ENCODE measurements at regions not wholly inside any gene's neighbourhood (a gene's known extent, or its start where the extent isn't known, plus 50 kb on each side); places are given as distances from the start of the nearest gene placed in this dataset.
A peak's percentile ranks its signal among the peaks of the same experiment; 100 is the strongest.

DNA sequence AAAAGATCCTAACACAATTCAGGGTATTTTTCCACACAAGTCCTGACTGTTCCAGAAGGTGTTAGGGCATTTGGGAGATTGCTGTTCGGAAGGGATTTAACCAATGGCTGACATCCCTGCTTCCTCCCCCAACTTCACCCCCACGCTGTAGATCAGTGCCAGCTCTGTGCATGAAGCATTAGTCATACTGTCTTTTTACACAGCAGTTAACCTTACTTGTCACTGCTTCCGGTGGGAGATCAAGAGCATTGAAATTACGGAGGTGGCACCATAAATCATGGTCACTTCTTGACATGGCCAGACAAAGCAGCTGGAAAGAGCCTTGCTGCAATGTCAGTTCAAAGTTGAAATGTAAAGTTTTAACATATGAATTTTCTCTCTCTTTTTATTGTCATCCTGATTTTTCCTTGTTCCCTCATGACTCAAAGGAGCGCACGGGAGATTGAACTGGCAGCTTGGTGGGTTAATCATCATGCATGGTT, 70.2 kb downstream of the HRH4 start:
- no peak for DNase-seq

DNA sequence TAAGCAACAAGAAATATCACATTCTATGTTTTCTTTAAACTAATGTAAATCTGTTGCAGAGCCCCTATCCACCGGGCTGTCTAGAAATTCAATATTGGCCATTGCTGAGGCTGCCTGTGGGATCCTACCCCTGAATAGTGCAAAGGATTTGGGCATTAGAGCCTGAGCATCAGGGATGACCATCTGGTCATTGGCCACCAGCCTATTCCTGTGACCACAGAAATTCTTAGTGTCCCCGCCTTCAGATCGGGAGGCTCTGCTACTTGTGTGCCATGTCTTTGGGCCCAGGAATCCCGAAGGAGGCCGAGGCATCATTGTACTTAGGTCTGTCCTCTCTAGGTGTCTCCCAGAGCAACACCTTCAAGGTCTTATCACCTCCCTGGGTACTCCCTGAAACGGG, 73.8 kb downstream of the HRH4 start:
- DNase-seq = no peak

DNA sequence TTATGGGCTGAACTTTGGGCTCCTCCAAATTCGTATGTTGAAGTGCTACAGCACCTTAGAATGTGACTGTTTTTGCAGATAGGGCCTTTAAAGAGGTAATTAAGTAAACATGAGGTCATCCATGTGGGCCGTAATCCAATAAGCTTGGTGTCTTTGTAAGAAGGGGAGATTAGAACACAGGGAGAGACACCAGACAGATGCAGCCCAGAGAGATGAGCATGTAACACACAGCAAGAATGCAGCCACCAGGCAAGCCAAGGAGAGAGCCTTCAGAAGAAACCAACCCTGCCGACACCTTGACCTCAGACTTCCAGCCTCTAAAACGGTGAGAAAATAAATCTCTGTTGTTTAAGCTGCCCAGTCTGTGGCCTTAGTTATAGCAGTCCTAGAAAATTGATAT, 74.3 kb downstream of the HRH4 start:
- DNase-seq = peak; percentile 0

DNA sequence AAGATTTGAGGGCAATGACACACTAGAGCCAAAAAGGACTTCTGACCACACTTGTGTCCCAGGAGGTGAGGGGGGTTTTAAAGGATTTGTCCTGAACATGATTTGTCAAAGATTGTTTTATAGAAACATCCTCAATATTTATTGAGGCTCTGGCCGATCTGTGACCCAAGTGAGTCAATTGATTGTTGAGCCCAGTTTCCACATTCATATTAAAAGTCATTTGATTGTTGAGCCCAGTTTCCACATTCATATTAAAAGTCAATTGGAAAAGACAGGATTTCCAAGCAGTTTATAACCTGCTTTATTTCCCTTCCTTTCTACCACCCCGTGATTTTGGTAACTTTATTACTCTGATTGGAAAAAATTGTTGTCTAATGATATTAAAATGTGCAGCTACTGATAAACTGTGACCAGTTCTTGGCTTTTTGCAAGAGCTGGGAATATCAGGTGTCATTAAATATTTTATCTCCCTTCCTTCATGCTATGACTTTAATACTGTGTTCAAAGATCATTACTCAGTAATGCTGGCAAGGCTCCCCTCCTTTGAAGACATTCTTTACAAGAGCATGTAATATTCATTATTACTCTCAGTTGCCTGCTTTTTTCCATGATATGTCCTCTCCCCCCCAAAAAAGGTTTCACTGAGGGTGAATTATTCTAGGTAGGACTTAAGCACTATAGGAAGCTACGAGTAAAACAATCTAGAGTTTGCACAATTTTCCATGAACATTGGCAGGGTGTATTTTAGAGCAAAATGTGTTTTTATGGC, 75.3 kb downstream of the HRH4 start:
- no peak for DNase-seq

DNA sequence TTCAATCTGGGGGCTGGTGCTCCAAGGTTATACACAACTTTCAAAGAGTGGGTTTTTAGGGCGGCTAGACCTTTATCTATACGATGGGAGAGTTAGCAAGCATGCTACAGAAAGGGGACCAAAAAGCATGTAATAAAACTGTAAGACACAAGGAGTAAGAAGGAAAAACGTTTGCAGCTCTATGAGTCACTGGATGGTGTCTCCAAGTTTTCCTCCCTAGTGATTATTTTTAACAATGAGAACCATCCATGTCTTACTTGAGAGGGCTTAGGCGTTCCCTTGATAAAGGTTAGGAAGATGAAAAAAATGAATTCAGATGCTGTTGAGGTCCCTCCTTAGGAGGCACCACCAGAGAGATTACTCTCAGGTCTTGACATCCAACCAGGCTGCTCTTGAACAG, 75.9 kb downstream of the HRH4 start:
- DNase-seq = no peak

DNA sequence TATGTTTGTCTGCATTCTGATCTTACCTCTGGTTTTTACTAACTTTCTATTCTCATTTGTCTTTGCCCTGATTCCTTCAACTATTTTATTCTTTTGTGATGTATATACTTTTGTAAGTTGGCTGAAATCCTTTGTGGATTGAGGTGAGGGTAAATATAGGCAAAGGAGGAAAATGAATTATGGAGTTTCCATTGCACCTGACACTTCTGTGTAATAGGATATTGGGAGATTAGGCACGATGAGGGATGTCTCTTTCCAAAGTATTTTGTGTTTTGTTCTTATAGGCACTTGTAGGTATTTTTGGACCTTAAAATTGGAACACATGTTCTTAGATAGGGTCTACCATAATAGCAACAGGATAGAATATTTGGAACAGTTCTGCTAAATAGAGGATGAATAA, 76.4 kb downstream of the HRH4 start:
- DNase-seq = no peak

DNA sequence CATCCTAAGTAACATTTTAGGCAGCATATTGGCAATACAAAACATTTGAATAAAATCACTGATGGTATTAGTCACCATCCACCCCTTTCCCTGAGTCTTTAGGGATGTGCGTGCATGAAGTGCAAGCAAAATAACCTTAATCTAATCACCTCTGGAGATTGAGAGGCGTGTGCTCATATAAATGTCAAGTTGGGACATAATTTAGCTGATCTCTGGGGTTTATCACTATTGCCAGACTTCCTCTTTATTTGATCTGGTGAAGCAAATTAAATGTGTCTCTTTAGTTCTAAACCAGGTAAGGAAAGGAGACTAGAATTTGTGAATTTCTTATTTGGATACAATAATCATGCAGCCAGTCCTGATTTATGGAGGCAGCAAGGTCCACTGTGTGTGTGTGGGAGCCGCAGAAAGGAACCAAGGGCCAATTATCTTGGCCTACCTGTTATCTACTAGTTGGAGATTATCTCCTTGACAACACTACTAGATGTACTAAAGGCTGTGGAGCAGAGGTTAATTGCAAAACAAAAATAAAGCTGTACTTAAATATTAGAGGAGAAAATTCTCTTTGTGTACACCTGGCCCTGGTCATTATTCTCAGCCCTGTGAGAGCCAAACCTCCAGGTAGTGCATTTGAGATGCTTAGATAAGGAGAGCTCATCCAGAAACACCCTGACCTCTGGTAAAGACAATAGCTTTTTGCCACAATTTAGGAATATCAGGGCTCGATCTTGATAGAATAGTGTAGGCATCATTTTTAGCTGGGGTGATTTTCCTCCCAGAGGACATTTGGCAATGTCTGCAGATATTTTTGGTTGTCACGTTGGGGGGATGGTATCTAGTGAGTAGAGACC, 78.2 kb downstream of the HRH4 start:
- DNase-seq = no peak

DNA sequence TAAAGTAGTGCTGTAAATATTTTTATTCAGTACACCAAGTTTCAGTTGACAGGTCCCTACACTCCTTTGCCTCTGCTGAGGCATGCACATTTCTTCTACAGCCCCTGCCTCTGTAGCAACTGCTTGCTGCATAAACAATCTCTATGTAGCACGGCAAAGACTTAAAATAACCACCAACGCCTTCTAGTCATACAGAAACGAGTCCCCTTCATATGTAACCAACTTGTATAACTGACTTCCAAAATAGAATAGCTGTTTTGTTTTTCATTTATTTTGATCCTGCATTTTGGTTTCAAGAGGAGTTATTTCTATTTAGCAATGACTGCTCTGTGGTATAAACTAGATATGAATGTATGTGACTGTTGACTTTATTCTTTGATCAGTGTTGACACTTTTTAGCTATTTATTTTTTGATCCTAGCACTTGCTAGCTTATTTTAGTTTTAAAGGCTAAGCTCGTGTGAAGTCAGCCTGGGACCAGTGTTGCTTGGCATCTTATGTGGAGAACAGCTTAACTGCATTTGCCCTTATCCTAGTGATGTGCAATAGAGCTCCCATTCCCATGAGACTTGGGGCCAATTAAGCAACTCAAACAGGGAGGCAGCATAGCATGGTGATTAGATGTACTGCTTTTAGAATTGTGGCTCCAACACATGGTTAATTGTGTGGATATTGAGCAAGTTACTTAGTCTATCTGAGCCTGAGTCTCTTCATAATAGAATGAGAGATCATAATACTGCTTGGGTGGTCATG, 79.6 kb downstream of the HRH4 start:
- DNase-seq = no peak

DNA sequence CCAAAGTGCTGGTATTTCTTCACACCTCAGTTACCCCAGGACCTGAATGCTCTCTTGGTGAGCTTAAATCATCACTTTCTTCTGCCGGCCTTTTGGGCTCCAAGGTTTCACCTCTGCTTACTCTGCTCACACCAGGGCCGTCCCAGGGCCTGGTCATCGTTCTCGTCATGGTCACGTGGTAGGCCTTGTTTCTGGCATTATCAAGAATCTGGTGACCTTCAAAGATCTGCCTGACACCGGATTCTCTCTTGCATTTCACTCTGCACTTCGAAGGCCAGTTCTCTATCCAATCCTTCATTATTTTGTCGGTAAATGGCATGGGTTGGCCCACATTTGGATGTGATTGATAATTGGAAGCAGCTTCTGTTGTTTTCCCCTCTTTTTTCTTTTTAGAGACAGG, 80.5 kb downstream of the HRH4 start:
- DNase-seq = no peak

DNA sequence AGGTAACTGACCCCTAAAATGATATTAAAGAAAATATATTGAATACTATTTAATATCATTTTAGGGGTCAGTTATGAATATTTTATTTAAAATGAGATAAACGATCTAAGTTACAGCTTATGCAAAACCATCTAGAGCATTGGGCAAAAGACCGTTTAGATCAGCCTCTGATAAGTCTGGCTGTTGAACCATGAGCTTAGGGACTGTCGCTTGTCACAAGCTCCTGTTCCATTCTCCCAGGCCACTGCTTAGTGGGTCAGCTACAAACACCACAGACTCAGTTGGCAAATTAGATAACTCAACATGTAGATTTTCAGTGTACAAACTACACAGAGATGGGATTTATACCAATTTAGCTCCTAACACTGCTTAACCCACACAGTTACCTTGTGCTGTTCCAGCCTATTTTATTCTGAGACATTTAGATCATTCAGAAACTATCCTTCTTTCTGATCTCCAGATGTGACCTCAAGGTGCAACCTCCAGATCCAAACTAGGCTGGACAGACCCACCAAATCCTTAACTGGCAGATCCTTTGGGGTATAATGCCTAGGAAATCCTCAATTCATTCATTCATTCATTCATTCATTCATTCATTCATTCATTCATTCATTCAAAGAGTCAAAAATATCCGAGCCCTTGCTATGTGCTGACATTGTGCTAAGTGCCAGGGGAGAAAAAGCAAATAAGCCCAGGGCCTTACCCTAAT, 82.8 kb downstream of the HRH4 start:
- no peak for DNase-seq

DNA sequence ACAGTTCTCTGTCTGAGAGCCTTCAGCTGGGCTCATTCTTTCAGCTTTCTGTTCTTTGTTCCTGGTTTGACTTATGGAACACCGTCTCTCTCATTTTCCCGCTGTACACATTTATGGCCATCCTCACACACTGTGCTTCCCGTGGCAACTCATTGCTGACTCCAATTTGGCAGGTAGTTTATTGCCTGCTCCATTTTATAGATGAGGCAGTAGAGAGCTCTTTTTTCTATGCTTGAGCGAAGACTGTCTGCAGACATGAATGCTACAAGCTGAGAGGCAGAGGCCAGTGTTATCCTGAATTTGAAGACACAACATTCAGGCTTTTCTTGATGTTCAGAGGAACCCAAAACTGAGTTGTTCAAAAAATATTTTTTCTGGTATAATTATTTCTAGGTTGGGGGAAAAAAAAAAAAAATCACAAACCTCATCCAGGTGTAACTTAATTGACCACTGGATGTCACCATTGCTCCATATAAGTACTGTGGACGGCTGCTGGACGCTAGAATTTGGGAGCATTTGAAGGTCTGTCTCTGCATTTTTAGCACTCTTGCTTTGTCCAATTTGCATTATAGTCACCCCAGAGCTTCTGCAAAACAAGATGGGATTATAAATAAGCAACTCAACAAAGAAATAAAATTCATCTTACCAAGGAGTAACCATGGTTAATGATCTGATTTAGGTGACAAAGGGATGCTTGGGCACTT, 83.5 kb downstream of the HRH4 start:
- DNase-seq = peak; percentile 12

DNA sequence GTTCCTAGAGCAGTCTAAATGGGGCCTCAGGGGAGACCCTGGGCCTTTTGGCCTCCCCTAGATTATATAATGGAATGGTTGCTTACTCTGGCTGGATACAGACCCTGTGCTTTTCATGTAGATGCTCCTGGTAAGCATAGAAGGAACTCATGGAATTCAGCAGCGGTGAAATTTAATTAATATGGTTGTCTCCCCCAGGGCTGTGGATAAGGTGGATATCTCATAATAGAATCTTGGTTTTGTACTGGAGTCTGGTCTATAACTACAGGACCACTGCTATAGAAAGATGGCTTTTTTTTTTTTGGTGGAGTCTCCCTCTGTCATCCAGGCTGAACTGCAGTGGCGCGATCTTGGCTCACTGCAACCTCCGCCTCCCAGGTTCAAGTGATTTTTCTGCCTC, 84.5 kb downstream of the HRH4 start:
- no peak for DNase-seq

DNA sequence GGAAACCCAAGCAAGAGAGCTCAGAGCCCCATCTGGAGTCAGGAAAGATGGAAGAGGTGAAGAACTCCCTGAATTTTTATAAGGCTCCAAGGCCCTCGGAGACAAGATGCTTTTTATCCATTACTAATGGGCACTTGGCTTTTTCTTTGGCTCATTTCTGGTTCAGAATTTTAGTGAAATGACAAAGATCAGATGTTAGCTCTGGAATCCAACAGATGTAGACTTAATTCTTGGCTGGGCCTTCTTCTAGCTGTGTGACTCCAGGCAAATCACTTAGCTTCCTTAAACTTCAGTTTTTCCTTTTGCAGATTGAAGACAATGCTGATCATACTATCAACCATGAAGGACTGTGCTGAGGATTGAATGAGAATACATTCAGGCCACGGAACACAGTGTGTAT, 85.2 kb downstream of the HRH4 start:
- DNase-seq = no peak

DNA sequence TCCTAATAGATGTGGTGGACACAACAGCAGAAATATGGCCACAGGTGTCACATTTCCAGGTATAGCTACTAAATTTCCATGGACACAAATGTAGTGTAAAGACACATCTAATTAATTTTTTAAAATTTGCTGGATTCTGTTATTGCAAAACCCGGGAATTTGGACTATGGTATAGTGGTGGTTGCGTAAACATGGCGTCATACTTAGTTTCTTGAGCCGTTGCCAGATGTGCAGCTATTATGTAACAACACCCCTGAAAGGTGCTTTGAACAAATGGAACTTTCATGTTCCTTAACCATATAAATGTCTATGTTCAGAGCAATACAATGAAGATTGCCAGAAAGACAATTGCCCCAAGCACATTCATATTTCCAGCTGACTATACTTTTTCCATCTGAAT, 85.9 kb downstream of the HRH4 start:
- no peak for DNase-seq

DNA sequence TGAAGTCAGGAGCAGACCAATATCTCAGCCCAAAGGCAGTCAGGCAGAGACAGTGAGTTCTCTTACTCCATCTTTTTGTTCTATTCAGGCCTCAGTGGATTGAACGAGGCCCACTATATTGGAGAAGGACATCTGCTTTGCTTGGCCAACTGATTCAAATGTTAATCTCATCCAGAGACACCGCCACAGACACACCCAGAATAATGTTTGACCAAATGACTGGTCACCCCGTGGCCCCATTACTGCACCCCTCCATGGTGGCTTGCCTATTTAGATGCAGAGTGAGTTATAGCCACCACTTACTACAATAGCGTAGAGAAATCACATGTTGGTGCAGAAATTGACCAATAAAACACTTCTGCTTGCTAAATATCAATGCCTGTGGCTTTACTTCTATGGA, 88.1 kb downstream of the HRH4 start:
- DNase-seq = no peak

DNA sequence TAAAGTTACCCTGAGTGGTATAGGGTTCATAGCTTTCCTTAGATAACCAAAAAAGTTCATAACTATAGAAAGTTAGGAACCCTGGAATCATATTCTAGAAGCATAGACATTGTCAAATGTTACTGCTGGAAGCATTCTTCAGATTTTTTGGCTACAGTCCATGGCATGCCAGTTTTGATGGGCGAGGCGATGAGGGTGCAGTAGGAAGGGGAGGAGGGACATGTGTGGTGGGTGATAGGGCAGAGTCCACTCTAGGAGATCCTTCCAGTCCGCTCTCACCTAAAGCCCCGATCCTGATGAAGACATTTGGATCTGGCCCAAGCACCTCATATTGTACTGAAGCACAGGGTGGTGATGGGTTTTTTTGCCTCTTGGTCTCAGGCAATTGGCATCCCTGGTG, 91.8 kb downstream of the HRH4 start:
- DNase-seq = no peak

DNA sequence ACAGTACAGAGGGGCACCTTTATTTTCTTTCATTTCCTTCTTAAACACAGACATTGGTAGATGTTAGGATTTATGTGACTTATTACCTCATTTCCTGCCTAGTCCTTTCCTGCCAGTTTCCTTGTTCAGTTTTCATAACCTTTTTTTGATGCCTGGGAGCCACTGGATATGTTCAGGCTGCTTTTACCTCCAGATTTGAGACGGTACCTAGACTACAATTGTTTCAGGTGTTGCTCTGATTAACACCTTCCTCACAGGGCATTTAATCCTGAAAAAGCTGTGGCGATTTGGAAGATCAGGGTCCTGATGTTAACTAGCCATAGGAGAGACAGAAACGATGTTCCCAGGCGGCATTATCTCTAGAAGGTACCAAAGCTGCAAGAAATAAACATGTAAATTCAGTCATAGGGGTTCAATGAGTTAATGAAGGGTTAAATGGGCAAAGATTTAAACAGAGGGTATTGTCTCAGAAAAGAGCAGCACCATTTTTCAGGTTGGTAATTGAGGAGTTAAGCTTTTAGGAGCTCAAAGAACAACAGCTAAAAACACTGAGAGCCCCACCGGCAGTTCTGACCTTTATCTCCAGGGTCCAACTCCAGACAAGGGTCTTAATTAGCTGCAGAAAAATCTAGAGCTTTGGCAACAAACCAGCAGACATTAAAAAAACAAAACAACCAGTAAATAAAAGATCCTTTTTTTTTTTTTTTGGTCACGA, 93.3 kb downstream of the HRH4 start:
- DNase-seq = no peak

DNA sequence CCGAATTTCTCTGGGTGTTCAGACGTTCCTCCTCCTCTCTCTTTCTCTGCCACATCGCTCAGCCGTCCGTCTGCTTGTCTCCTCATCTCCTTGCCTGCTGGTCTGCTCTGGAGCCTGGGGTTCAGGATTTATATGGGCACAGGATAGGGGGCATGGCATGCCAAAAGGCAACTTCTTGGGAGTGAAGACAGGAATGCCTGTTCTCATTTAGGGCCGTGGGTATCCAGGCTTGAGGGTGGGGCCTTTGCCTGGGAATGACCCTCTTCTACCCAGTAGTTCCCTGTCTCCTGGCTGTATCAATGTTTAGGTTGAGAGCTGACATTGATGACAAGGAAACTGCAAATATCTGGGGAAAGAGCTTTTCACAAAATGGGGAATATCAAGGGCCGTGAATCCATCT, 98.0 kb downstream of the HRH4 start:
- no peak for DNase-seq

DNA sequence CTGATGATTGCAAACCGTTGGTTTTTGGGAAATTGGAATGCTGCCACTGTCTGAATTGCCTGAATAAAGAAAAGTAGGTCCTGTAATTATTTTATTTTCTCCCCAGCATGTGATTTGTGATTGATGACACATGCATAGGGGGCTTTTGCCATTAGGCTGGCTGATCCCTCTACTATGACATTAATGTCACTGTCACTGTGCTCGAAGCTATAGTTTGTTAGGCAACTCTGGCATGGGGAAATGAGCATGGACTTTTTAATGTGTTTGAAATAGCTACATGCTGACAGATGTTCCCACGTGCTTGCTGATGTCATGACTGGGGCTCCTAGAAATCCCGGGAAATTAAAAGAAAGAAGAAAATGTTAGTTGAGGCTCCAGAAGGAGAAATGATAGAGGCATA, 99.1 kb downstream of the HRH4 start:
- DNase-seq = no peak

DNA sequence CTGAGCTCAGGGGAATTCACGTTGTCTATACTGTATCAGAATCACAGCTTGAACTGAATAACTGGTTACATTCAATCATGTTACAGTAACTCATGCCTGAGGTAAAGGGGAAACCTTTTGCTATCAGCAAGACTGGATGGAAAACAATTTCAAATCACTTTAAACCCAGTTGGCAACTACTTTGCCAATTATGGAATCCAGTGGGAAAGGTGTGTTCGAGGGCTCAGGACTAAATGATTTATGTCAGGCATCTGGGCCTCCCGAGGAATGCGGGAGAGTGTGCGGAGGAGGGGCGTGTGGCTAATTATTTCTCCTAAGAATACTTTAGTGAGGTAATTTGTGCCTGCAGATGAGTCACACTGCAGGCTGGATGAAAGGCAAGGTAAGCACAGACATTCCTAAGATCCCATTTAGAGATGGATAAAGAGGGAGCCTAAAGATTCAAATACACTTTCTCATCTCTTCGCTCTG, 100.1 kb downstream of the HRH4 start:
- no peak for DNase-seq

DNA sequence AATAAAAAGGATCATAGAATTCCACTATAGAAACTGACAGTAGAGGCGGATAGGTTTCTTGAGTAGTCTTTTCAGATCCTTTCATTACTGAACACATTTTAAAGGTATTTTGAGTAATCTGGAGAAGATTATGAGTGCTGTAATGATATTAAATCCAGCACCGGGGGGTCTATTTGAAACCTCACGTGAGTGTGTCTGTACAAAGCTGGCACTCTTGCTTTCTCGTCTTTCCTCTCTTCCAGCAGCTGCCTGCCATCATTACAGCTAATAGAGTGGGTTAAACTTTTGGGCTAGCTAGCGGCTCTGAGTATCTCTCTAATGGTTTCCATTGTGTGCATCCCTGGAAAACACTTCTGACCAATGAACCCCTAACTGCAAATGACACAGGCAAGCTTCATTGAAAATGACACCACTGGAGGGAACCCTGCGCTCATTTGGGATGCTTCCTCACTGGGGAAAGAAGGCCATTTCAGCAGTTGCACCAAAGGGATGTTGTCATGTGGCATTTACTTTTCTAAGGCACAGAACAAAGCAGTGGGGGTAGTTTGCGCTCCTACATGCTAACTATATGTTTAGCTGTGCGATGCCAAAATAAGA, 101.0 kb downstream of the HRH4 start:
- DNase-seq = no peak

Measured in NCI-H524 treated with DMSO at 0.1 percent for 48 hours (cell line).